ENCODE measurements at regions not wholly inside any gene's neighbourhood (a gene's known extent, or its start where the extent isn't known, plus 50 kb on each side); places are given as distances from the start of the nearest gene placed in this dataset.
A peak's percentile ranks its signal among the peaks of the same experiment; 100 is the strongest.
"Not testable (repeated sequence)": the region's sequence is repeated elsewhere in the genome, so short reads cannot be mapped to it uniquely, and the experiment has no call there.

DNA sequence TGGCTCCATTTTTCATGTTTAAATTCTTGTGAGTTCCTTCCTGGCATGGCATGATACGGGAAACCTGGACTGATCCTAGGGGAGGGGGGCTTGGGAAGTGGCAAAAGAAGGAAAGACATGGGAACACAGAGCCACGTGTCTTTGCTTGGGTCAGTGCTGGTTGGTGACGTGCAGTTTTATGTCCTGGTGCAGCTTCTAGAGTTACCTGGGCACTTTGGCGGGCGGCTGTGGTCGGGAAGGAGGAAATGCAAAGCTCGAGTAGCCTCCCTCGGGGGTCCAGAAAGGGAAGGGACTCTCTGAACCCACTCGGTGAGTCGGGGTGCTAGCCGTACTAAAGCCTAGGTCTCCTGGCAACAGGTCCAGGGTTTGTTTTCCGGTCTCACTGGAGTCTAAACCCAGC lies 94.6 kb downstream of the APOB start:
- DNase-seq: no peak

DNA sequence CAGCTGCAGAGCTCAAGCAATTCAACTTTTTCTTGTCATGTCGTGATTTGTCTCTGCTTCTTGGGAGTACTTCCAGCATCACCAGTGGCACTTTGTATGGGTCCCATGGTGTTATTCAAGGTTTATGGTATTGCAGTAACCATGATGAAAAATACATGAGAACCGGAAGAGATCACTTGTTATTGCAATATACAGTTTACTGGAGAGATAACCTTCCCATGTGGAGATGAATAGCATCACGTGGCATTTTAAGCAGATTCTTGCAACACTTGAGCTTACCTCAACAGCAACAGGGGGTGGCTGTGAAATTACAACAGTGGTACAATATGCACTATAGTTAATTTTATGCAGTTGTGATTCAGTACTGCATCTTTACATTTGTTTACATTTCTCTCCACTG lies 97.4 kb downstream of the APOB start:
- no peak for DNase-seq

DNA sequence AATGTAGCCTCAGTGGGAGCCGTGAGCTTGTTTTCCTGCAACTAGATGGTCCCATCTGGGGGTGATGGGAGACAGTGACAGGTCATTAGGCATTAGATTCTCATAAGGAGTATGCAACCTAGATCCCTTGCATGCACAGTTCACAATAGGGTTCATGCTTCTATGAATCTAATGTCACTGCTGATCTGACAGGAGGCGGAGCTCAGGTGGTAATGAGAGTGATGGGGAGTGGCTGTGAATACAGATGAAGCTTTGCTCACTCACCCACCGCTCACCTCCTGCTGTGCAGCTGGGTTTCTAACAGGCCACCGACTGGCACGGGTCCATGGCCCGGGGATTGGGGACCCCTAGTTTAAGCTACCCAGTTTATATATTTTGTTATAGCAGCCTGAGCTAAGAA lies 100.2 kb downstream of the APOB start:
- not testable (repeated sequence) for DNase-seq

DNA sequence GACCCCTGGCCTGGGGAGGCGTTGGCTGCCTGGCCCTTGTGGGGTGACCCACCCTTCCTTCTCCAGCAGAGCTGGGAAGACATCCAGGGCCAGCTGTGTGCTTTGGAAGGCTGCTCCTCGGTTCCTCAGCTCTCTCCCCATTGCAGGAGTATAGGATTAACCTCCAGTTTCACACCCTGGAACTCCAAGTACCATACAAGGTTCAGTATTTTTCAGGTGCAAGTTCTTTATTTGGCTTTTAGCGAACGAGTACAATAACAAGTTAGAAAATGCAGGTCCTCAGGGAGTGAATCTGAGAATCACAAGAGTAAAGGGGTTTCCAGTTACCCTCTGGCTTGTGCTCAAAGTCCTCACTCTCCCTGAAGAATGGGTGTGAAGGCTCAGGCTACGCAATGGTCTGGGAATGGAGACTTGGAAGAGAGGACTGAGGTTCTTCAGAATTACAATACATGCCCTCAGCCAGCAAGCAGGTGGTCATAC lies 101.2 kb downstream of the APOB start:
- peak; percentile 8 to 79 (median 61) for DNase-seq

DNA sequence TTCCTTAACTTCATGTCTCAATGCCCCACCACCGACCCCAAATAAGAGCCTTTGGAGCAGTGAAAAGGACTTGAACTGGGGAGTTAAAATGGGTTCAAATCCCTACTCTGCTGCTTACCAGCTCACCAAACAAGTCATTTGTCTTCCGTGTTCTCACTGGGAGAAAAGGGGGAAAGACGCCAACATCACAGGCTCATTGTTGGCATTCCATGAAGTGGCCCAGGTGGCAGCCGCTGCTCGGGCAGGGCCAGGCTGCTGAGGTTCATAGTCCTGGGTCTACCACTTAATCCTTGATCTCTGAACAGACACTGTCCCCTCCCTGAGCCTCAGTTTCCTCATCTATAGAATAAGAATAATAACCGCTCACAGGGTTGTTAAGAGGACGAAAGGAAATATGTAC lies 103.0 kb downstream of the APOB start:
- DNase-seq: no peak

DNA sequence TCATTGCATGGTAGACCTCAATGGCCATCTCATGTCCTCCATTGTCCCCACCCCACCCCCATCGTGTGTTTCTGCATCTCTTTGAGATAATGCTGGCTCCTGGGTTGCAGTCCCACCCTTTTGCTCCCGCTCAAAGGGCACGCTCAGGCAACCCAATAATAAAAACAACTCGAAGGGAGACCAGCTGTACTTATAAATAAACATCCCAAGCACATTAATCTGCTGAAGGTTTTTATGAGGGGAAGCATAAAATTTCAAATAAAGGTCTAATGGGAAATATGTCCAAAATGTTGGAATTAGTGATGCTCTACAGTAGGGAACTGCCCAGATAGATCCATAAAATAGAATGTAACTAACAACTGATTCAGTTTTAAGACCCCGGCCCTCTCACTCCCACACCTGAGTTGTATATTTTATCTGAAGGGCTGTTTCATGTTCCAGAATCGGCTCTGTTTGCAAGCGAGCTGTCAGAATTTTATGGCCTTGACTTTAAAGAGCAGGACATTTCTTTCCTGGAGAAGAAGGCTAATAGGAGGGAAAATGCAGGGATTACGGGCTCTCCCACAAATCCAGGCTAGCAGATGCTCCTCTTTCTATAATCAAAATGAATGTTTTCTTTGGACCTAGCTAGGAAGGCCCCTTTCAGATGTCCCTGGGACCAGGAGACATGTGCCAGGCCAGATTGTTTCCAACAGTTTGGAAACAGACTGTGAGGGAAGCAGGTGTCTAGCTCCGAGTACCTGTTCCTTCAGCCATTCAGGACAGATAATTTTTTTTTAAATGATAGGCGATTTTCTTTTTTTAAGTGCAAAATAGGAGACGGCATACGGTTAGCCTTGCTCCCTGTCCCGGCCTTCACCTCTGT lies 103.7 kb downstream of the APOB start:
- DNase-seq: no peak

DNA sequence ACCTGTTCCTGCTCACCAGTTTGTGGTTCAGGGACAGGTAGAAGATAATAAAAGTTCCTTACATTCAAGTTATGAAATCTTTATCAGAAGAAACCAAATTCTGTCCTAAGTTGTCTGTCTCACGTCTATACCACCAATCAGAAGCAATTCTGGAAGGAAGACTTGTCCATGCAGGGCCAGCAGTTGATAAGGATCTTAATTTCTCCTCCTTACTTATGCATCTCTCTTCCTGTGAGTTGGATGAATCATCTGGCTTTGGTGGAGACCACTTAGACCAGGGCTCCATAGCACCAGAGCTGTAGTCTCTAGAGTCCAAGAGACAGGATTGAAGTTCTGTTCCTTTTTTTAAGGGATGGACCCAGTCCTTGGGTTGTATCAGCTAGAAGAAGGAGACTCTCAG lies 106.5 kb downstream of the APOB start:
- no peak for DNase-seq

DNA sequence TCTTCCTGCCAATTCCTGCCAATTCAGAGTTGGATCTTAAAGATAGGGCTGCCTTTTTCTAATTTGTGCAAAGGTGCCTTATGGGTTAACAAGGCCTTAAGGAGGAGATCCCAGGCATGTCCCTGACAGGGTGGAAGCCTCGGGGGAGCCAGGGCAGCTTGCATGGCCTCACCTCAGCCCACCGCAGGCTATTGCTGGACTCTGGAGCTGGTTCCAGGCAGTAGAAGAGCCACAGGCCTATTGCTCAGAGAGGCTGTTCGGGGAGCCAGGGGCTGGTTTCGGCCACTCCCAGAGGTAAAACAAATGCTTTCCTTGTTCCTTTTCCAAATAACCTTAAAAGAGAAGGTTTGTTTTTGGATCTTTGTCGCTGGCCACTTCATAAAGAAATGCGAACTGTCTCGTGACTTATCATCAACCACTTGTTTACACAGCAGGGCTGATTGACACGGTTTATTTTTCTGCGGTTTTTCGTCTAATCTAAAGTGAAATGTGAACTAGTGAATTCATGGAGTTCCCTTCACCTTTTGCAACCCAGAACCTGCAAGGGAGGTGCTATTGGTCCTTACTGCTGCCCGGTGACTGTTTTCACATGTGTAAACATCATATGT lies 108.6 kb downstream of the APOB start:
- DNase-seq: no peak

DNA sequence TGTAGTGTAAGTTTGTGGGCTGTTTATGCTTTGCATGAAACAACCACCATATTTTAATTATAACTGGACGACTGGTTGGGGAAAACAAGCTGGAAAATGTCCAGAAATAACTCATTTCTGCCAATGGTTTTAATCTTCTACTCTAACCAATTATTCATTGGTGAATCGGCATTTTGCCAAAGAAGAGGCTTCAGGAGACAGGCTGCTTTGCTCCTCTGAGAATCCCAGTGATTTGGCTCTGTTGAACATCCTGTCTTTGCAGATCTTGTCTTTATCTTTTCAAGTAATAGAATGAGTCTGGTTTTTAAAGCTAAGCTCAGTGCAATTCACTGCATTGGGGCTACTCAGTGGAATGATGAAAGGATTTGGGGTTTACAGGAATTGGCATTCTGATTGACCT lies 109.6 kb downstream of the APOB start:
- peak in 1 of 3 donors; percentile 29 for DNase-seq

DNA sequence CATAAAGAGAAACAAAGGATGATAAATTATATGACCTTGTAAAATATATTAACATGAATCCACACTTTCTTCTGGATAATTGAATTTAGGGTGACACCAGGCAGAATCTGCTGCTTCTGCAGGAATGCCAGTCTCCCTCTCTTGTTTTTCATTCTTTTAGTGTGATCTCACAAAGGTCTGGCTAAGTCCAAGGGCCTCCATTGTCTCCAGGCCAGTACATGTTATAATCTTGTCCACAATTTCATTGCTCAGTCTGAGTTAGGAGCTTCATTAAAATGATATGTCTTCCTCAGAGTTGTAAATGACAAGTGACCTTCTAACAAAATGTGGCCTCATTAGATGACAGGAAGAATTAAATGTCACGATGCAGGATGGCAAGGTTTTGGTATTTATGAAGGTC lies 110.2 kb downstream of the APOB start:
- DNase-seq: peak in 1 of 3 donors; percentile 10

DNA sequence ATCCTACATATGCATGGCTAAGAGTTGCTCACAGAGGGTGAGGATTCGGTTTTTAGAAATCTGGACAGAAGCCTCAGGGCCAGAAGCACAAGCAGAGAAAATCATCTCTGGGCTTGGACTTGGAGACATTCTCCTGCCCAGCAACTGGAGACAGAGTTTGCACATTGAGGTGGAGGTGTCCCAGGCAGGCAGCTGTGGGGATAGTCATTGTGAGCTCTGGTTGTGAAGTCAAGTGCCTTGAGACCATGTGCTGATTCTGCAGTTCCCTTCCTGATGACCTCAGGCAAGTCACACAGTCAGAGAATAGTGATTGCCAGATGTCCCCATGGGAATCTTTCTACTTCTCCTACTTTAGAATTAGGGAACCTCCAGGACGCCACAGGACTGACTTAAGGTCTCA lies 108.4 kb upstream of the LDAH start:
- no peak for DNase-seq

DNA sequence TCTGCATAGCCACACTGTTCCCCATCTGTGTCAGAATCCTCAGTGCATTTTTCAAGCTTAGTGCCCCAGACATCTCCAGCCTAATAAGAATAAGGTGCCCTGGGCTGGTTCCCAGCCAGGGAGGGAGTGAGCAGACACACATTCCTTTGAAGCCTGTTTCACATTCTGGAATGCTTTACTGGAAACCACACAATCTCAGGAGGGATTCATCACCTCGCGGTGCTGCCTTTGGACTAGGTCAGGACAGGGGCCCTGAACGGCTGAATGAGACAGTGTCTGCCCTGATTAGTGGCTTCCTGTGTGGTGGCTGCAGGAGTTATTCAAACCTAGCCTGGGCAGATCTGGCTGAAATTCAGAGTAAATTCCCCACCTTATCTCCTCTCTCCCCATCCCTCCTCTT lies 108.0 kb upstream of the LDAH start:
- peak in 1 of 3 donors; percentile 41 for DNase-seq

DNA sequence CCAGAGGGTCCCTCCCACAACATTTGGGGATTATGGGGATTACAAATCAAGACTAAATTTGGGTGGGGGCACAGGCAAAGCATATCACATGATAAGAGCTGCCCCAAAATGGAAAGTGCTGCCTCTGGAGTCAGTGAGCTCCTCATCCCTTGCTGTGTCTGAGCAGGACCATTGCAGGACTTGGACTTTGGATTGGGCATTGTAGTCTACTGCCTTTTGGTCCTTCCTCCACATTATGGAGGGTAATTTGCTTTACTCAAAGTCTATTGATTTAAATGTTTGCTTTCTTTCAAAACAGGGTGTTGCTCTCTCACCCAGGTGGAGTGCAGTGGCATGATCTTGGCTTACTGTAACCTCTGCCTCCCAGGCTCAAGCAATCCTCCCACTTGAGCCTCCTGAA lies 106.8 kb upstream of the LDAH start:
- no peak for DNase-seq

DNA sequence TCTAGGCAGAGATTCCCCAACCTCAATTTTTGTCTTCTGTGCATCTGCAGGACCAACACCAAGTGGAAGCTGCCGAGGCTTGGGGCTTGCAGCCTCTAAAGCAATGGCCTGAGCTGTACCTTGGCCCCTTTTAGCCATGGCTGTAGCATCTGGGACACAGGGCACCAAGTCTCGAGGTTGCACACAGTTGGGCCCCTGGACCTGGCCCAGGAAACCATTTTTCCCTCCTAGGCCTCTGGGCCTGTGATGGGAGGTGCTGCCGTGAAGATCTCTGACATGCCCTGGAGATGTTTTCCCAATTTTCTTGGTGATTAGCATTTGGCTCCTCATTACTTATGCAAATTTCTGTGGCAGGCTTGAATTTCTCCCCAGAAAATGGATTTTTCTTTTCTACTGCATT lies 105.7 kb upstream of the LDAH start:
- no peak for DNase-seq

DNA sequence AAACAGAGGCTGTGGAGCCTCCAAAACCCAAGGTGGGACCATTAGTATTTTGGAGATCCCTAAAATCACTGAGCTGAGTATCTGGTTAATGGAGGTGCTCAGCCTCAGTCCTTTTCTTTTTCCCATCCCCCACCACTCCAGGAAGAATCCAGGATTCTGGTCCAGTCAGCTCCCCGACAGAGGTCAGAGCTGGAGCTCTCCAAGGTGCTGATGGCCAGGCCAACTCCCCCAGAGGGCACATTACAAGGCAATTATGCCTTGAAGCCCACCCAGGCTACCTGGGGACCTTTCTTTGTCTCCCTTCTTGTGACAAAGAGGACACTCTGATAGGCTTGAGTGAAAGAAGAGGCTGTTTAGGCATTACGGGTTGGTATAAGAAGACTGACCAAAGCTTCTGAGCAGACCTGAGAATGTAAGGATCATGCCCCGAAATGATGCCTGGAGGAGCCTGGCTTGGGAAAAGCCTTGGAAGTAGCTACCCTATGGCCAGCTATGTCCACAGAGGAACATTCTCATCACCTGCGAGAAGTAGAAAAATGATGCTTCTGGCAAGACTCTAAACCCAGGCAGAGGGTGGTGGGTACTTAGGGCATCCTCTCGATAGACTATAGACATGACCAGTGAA lies 102.5 kb upstream of the LDAH start:
- peak in 1 of 3 donors; percentile 36 for DNase-seq

DNA sequence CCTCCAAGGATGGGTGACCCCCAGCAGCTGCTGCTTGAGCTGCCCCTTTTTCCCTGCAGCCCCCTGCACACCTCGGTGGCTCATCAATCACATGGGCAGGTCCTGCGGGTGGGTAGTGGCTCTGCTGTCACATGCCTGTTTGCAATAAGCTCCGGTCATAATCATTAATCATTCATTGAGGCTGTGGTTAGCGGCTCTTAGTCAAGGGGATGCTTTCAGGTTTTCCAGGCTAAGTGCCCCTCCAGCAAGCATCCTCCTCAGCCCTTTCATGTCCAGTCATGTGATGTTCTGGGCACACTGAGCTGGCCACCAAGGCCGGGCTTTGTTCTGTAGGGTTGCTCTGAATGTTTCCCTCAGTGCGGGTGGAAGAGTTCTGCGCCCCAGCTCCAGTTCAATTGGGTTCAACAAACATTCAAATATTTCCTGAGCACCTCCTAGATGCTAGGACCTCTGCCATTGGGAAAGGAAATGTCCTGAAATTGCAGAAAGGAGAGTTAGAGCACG lies 96.4 kb upstream of the LDAH start:
- no peak for DNase-seq

DNA sequence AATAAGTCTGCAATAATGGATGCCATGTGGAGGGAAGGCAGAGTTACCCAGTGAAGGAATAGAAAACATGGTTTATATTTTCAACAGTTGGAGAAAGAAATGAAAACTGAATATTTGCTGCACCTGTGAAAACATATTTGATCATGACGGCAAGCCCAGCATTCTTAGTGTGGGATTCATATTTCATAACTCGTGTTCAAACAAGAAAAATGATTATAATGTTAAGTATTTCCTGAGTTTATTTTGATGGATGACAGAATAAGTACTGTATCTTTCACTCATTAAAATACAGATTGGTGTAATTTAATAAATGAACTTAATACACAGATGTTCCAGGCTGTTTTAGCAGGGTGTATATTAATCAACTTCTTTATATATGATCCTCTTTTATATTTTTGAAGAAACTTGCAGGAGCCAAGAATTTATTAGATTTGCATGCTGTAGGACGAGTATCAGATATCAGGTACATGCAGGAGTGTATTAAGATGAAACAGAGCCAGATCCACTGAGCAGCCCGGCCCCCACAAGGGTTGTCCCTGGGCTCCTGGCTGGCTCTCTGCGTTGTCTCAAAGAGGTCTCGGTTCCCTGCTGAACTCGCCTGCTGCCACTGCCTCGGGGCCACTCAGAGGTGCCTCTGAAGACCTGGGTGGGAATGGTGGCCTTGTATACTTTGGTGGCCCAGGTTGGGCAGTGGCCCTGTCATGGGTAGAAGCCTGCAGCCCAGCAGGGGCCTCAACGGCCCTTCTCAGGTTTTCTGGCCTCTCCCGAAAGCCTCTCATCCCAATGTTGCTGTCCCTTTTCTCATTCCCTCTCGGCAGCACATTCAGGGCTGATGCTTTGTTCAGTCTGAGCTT lies 95.0 kb upstream of the LDAH start:
- DNase-seq: peak in 1 of 3 donors; percentile 6

DNA sequence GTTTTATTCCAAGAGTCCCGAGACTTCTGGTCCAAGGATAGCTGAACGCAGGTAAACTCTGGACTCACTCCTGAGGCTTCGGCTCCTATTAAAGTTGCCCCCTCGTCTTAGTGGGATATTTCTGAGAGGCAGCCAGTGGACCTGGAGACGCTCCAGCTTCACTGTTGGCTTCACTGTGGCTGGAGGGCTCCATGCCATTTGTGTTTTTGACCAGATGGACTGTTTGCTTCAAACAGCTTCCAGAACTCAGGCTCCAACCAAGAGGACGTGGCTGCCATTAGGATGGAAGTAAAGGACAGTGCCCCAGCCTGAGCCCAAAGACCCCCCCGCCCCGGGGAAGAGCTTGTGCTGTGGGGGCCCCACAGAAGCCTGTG lies 94.4 kb upstream of the LDAH start:
- peak in 1 of 3 donors; percentile 27 for DNase-seq

DNA sequence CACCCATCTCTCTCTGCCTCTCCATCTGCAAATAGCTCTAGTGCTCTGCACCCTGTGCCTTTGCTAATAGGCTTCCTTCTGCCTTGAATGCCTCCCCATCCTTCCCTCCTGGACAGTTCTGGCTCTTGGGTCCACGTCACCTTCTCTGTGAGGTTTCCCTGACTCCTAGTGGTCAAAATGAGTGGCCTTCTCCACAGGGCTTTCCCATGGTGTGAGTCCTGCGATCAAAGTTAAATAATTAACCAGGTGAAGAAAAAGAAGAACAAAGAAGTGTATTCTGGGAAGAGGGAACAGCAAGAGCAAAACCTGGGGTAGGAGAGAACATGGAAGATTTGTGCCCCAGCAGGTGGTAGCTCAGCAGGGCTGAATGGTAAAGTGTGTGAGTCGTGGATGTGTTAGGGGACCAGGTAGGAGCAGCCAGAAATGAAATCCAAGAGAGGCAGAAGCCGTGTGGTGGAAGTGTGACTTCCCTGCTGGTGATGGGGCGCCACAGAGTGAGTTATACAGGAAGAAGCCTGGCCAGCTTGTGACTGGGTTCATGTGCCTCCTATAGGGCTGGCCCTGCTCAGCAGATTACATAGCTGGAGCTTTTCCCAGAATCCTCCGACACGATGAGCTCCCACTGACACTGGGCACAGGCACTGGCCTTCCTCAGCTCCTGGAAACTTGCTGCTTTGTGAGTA lies 93.8 kb upstream of the LDAH start:
- peak in 2 of 3 donors; percentile 34 to 49 for DNase-seq

DNA sequence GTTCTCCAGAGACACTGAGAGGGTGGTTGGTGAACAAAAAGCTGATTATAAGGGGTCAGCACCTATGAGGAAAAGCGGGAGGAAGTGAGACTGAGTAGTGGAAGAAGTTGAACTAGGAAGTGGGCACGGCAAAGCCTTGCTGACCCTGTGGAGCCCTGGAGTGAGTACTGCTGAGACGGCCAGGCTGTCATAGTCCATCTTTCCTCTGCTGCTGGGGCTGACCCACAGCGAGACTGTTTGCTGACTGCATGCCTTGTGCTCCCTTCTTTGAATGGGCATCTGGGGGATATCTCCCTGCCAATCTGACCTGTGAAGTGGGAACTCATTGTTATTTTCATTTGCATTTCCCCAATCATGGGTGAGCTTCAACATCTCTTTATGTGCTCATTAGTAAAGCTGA lies 92.4 kb upstream of the LDAH start:
- DNase-seq: no peak

DNA sequence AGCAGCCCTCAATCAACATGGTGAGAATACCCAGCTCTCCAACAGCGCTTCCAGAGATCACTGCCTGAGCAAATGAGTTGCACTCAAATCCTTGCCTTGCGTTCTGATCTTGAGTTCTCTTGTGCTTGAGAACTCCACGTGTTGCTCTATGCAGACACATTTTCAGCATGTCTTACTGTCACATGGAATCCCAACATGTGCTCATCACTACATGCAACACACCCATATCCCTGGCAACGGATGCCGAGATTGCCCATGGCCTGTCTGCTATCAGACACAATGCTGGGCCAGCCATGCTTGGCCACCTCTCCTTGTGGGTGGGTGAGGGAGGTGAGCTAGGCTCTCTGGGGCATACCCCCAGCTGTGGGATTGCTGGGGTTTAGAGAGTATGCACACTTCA lies 91.9 kb upstream of the LDAH start:
- DNase-seq: no peak

Measured in muscle of back (tissue), 3 donors.